Inflammatory macrophage treated with lipopolysaccharide for 1 hour (primary cell): ENCODE measurements at regions not wholly inside any gene's neighbourhood (a gene's known extent, or its start where the extent isn't known, plus 50 kb on each side); places are given as distances from the start of the nearest gene placed in this dataset.
"Not testable (repeated sequence)": the region's sequence is repeated elsewhere in the genome, so short reads cannot be mapped to it uniquely, and the experiment has no call there.

ENCODE experiments used
- DNase-seq, 2 donors: peaks; one replicate each; pipeline ENCODE4 v3.0.0-alpha.2; 2020 to 2022

- DNase-seq = no peak
Measured at GRCh38 chr6:15001326-15001910, 244.5 kb upstream of the JARID2 start.

DNA sequence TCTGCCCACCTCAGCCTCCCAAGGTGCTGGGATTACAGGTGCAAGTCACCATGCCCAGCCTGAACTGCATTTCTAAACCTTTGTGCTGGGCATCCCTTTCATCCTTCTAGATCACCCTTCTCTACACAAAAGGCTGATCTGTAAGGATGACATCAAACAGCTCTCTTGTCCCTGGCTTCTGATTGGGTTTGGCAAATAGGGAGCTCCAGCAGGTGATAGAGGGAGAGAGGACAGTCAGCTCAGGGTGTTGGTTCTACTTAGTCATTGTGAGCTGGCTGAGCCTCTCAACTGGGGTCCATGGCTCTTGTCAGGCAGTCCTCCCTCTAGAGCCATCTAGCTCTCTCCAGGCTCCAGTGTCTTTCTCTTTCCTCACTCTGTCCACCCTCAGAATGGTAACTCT, 237.6 kb upstream of the JARID2 start:
- DNase-seq = no peak

GRCh38 chr6:15014958-15015357, 230.9 kb upstream of the JARID2 start:
- DNase-seq = no peak

GRCh38 chr6:15016813-15017212, 229.1 kb upstream of the JARID2 start:
- DNase-seq = no peak

DNA sequence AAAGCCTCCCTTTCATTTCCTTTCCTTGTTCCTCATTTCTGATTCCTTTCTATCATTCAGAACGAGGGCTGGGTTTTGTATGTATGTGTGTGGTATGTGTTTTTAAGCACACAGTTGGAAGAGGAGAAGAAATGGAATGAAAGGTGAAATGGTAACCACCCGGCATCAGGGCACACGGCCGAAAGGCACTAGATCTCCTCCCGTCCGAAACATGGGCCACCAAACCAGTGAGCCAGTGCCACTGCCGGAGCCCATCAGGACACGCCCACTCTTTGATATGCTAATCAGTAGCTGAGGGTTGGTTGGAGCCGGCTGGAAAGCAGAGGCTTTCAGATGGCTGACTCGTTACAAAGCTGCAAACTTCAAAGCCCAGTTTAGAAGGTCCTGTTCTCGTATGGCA, 228.6 kb upstream of the JARID2 start:
- DNase-seq = peak; percentile 13 to 25

- no peak for DNase-seq
Measured at GRCh38 chr6:15017803-15018202, 228.1 kb upstream of the JARID2 start.

- DNase-seq = no peak
Measured at GRCh38 chr6:15020119-15020770, 225.6 kb upstream of the JARID2 start.

DNA sequence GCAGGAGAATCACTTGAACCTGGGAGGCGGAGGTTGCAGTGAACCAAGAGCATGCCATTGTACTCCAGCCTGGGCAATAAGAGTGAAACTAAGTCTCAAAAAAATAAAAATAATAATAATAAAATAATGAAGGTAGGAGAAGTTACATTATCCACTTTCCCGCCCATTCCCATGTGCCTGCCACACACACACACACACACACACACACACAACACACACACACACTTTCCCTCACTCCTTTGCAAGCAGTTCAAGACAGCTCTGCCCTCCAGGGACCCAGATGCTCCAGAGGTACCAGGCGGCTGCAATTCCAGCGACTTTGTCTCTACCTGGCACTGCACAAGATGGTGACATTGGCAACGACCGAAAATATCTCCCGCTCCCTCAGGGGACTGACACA, 224.8 kb upstream of the JARID2 start:
- no peak for DNase-seq

- DNase-seq = not testable (repeated sequence)
Measured at GRCh38 chr6:15023018-15023417, 222.9 kb upstream of the JARID2 start.

DNA sequence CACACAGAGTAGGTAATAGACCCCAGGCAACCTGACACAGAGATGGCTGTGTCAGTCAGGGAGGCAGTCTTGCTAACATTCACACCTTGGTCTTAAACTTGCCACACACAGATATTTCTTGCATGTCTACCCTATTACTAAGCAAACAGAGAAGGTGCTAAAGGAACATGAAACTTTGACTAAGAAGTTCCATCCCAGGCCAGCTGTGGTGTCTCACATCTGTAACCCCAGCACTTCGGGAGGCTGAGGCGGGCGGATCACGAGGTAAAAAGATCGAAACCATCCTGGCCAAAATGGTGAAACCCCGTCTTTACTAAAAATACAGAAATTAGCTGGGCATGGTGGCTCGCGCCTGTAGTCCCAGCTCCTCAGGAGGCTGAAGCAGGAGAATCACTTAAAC, 222.4 kb upstream of the JARID2 start:
- no peak for DNase-seq

GRCh38 chr6:15025446-15025845, 220.4 kb upstream of the JARID2 start:
- no peak for DNase-seq

DNA sequence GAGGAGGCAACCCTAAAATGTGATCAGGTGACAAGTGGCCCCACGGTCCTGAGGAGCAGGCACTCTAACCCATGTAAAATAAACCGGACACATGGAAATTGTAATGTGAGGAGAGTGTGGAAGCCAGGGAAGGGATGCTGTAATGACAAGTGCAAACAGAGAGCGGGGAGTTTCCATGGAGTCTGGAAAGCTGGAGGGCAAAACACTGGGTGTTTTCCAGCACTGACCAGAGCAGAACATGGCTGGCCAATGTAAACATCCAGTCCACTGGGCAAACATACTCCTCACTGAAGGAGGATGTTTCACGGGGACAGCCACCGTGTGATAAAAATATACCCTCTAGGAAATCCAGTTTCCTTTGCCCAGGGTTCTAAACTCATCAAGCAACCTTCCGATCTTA, 219.0 kb upstream of the JARID2 start:
- no peak for DNase-seq

DNA sequence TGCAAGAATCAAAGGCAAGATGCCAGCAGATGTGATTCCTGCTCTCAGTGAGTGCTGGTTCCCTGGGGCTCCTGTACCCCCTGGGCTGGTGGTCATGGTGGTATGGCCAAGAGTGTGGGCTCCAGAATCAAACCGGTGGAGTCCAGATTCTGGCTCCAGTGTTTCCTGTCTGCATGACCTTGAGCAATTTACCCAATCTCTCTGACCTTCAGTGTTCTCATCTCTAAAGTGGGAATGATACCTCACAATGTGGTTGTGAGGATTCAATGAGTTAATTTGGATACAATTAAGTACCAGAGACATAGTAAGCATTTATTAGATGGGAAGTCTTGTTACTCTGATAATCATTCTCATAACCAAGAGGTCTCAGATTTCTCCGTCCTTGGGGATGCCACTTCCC, 218.4 kb upstream of the JARID2 start:
- no peak for DNase-seq

DNA sequence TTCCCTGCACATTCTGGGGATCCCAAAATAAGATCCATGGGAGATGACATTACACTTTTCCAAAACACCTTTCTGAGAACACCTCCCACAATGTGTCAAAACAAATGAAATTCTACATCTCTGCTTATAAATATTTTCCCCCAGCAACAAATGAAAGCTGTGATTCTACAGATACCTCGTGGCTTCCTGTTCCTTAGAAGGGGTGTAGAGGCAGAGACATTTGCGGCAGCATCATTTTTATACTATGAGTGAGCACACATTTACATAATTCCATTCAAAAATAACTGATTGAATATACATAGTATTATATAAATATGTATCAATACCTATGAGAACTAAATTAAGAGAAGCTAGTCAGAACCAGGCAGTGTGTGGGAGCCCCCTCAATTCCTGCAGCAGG, 213.9 kb upstream of the JARID2 start:
- no peak for DNase-seq

GRCh38 chr6:15033850-15034203, 212.0 kb upstream of the JARID2 start:
- DNase-seq = no peak

DNA sequence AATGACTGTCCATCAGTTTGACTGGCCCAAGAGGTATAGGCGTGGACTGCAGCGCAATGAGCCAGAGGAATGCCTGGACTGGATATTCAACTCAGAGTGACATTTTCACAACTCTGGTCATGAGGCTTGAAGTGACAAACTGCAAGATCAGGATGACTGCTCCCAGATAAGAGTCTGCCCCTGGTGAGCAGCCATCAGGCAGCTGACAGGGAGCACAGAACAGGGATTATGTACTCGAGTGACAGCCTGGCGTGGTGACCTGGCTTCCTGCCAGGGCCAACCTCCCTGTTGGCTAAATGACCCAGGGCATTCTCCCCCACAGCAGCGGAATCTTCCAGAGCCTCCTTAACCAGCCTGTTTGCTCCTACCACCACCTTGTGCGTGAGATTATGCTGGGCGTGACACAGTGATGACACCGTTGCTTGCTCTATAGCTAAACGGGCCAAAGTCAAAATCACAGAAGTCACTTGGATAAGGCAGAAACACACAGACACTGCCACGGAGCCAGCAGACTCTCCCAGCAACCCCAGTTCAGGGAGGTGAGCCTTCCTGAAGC, 209.1 kb upstream of the JARID2 start:
- DNase-seq = no peak

- no peak for DNase-seq
Measured at GRCh38 chr6:15037253-15037652, 208.6 kb upstream of the JARID2 start.

- DNase-seq = no peak
Measured at GRCh38 chr6:15038013-15038791, 207.7 kb upstream of the JARID2 start.

DNA sequence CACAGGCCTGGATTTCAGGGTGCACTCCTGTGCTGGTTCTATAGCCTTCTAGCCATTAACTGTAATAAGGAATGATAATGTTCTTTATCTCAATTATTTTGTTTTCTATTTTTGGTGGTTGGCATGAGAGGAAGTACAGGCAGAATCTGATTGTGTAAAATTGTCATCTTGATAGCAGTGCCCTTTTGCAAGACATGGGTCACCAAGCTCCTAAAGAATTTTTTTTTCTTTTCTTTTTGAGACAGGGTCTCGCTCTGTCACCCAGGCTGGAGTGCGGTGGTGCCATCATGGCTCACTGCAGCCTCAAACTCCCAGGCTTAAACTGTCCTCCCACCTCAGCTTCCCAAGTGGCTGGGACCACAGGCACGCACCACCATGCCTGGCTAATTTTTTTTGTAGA, 206.7 kb upstream of the JARID2 start:
- DNase-seq = no peak

DNA sequence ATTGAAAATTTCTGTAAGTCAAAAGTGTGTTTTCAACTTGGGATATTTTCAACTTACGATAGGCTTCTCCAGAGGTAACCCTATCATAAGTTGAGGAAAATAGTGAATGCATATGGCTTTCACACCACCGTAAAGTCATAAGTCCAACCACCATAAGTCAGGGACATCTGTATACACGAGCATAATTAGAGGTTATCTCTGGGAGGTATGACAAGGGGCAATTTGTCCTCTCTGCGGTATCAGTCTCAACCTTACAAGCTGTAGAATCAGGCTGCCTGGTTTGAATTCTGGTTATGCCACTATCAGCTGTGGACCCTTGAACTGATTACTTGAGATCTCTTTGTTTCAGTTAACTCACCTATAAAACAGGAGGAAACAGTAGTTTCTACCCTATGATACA, 202.9 kb upstream of the JARID2 start:
- no peak for DNase-seq

DNA sequence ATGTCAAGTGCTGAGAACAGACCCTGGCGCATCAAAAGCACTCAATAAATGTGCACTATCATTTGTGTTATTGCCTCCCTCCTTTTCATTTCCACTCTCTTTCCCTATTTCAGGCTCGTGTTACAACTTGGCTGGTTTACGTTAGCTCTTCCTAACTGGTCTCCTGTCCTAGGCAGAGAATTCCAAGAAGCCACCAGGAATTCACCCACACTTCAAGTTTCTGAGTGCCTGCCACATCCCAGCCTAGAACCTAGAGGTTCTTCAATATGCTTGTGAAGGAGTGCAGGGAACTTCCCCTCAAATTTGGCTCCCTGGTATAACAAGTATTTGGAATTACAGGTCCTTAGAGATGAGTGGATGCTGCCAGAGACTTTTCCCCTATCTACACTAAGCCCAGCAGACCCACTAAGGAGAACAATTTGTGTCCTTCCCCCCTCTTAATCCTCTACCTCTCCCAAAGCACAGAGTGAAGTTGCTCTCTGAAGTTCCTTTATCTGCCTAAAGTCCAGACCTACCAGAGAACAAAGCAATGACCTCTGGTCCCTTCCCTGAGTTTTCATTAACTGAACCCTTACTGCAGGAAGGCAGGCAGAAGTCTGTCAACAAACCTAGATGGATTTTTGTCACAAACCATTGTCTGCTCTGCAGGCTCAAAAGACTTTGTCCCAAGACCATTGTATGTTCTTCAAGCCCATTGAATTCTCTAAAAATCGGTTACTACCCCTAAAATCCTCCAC, 201.6 kb upstream of the JARID2 start:
- no peak for DNase-seq

- no peak for DNase-seq
Measured at GRCh38 chr6:15044948-15045347, 200.9 kb upstream of the JARID2 start.

GRCh38 chr6:15046751-15047150, 199.1 kb upstream of the JARID2 start:
- DNase-seq = no peak
